CD4-positive, alpha-beta memory T cell (primary cell): ENCODE measurements at regions not wholly inside any gene's neighbourhood (a gene's known extent, or its start where the extent isn't known, plus 50 kb on each side); places are given as distances from the start of the nearest gene placed in this dataset.

Experiments used
- CTCF ChIA-PET: fragments of 350-600 bp; sonication (Branson Sonifier 250); formaldehyde crosslinking; loops from one replicate; lab custom pipeline; 2021; ENCODE audit warnings: inconsistent platforms; ENCODE audit not compliant: partially characterized antibody; lab: Charles Lee
- POLR2A ChIA-PET: fragments of 350-600 bp; sonication (Branson Sonifier 250); formaldehyde crosslinking; loops from one replicate; lab custom pipeline; 2021; ENCODE audit not compliant: partially characterized antibody; lab: Charles Lee
- DNase-seq, 5 donors: peaks; one replicate each; pipeline versions ENCODE4 v3.0.0 to v3.0.0-alpha.2; 2020 to 2022; ENCODE audit warnings: mixed read lengths in 1 of 5
- H3K27ac ChIP-seq: one replicate; pipeline ENCODE4 v1.7.0; 2013; ENCODE audit warnings: low read depth, low read length
- H3K27me3 ChIP-seq: 2 replicates; pipeline ENCODE4 v1.7.0; 2013; ENCODE audit warnings: mild to moderate bottlenecking, low read length, moderate library complexity; ENCODE audit not compliant: insufficient read depth
- H3K36me3 ChIP-seq: 2 replicates; pipeline ENCODE4 v1.7.0; 2013; ENCODE audit warnings: mild to moderate bottlenecking, low read length, moderate library complexity; ENCODE audit not compliant: insufficient read depth
- H3K4me1 ChIP-seq: 2 replicates; pipeline ENCODE4 v1.7.0; 2013; ENCODE audit warnings: mild to moderate bottlenecking, low read length, moderate library complexity; ENCODE audit not compliant: insufficient read depth
- H3K4me3 ChIP-seq, 2 donors: one replicate each; pipeline ENCODE4 v1.7.0; 2013; ENCODE audit warnings: low read length in 2 of 2, mild to moderate bottlenecking in 1 of 2
- H3K9me3 ChIP-seq, 2 donors: one replicate each; pipeline ENCODE4 v1.7.0; 2013; ENCODE audit warnings: low read length in 2 of 2, control low read depth in 1 of 2; ENCODE audit not compliant: control insufficient read depth in 1 of 2
- H3K27ac Mint-ChIP-seq, 7 donors: one replicate each; pipeline ENCODE4 v1.8.0; 2020 to 2021; ENCODE audit warnings: mixed read lengths in 7 of 7, mild to moderate bottlenecking in 6 of 7, inconsistent platforms in 3 of 7, moderate library complexity in 3 of 7
- H3K27me3 Mint-ChIP-seq, 2 donors: one replicate each; pipeline ENCODE4 v1.8.0; 2020 to 2021; ENCODE audit warnings: mixed read lengths in 2 of 2
- H3K36me3 Mint-ChIP-seq, 2 donors: one replicate each; pipeline ENCODE4 v1.8.0; 2020 to 2021; ENCODE audit warnings: mixed read lengths in 2 of 2, inconsistent platforms in 1 of 2, mild to moderate bottlenecking in 1 of 2
- H3K4me1 Mint-ChIP-seq, 4 donors: one replicate each; pipeline ENCODE4 v1.8.0; 2020 to 2021; ENCODE audit warnings: mixed read lengths in 4 of 4, mild to moderate bottlenecking in 1 of 4
- H3K4me3 Mint-ChIP-seq, 8 donors: one replicate each; pipeline ENCODE4 v1.8.0; 2020 to 2021; ENCODE audit warnings: mixed read lengths in 8 of 8, mild to moderate bottlenecking in 7 of 8, moderate library complexity in 6 of 8, inconsistent platforms in 3 of 8
- H3K9me3 Mint-ChIP-seq, 8 donors: one replicate each; pipeline ENCODE4 v1.8.0; 2020 to 2021; ENCODE audit warnings: mixed read lengths in 8 of 8, mild to moderate bottlenecking in 5 of 8, inconsistent platforms in 3 of 8, moderate library complexity in 1 of 8
- intact Hi-C: fragments of 100-400 bp; cut with micrococcal nuclease; formaldehyde crosslinking; loops from one replicate; pipeline ENCODE4 v1.15.1; 2023

- POLR2A ChIA-PET = interaction anchor here (0.7 to 10.8 kb wide), 3 partner anchors 25 to 112 kb away, joined by 3 to 312 read pairs (median 3); no protein-coding TSS in a partner anchor
- Histone ChIP-seq H3K9me3 (no peaks in the 10 kb centered on the region), H3K4me1 (peaks cover 20% of the 10 kb centered on the region), H3K27me3 (no peaks in the 10 kb centered on the region), H3K36me3 (no peaks in the 10 kb centered on the region), H3K4me3 (no peak overlapping the region), H3K27ac (no peak overlapping the region)
- Mint-ChIP-seq H3K36me3 (no peaks in the 10 kb centered on the region), H3K27me3 (no peaks in the 10 kb centered on the region), H3K27ac (peak overlapping the region in 5 of 7 donors; percentile 19 to 84 (median 72)), H3K9me3 (peaks cover 0 to 3% (median 0%) of the 10 kb centered on the region in 8 donors), H3K4me1 (peaks cover 21 to 31% (median 23%) of the 10 kb centered on the region in 4 donors), H3K4me3 (no peak overlapping the region)
- intact Hi-C loops = no loop called here
- CTCF ChIA-PET = no interaction called here
- no peak for DNase-seq
Measured at GRCh38 chr2:136245211-136245610, 127.3 kb upstream of the CXCR4 start.

GRCh38 chr2:136244536-136244885, 126.6 kb upstream of the CXCR4 start:
- Mint-ChIP-seq H3K4me3 (no peak overlapping the region), H3K4me1 (peaks cover 24 to 37% (median 28%) of the 10 kb centered on the region in 4 donors), H3K9me3 (peaks cover 0 to 3% (median 0%) of the 10 kb centered on the region in 8 donors), H3K27ac (peak overlapping the region in 3 of 7 donors; percentile 68 to 89 (median 78)), H3K27me3 (no peaks in the 10 kb centered on the region), H3K36me3 (no peaks in the 10 kb centered on the region)
- Histone ChIP-seq H3K27ac (no peak overlapping the region), H3K27me3 (no peaks in the 10 kb centered on the region), H3K4me3 (no peak overlapping the region), H3K9me3 (no peaks in the 10 kb centered on the region), H3K36me3 (no peaks in the 10 kb centered on the region), H3K4me1 (peaks cover 27% of the 10 kb centered on the region)
- intact Hi-C loops = no loop called here
- ChIA-PET CTCF (interaction anchor here (1.6 kb wide), 1 partner anchor 331 kb away, joined by 4 read pairs; no protein-coding TSS in a partner anchor), POLR2A (interaction anchor here (1.4 to 10.8 kb wide), 2 partner anchors 31 to 111 kb away, joined by 3 to 312 read pairs; no protein-coding TSS in a partner anchor)
- no peak for DNase-seq

- DNase-seq = no peak
- peak overlapping the region in 3 of 7 donors; percentile 15 to 99 (median 27) for H3K27ac Mint-ChIP-seq
- no peak overlapping the region for H3K4me3 ChIP-seq
- no peak overlapping the region for H3K4me3 Mint-ChIP-seq
- peaks cover 0 to 3% (median 0%) of the 10 kb centered on the region in 8 donors for H3K9me3 Mint-ChIP-seq
- peaks cover 33% of the 10 kb centered on the region for H3K4me1 ChIP-seq
- H3K27ac ChIP-seq = no peak overlapping the region
- intact Hi-C loops = no loop called here
- no peaks in the 10 kb centered on the region for H3K36me3 ChIP-seq
- no peaks in the 10 kb centered on the region for H3K27me3 ChIP-seq
- H3K9me3 ChIP-seq = no peaks in the 10 kb centered on the region
- ChIA-PET CTCF (interaction anchor here (0.7 to 1.8 kb wide), 5 partner anchors 108 to 330 kb away, joined by 3 to 6 read pairs (median 4); no protein-coding TSS in a partner anchor), POLR2A (interaction anchor here (0.6 to 10.8 kb wide), 9 partner anchors 11 to 295 kb away, joined by 3 to 312 read pairs (median 8); partner anchors contain the start of gene CXCR4)
- H3K27me3 Mint-ChIP-seq = no peaks in the 10 kb centered on the region
- peaks cover 31 to 43% (median 34%) of the 10 kb centered on the region in 4 donors for H3K4me1 Mint-ChIP-seq
- H3K36me3 Mint-ChIP-seq = no peaks in the 10 kb centered on the region
Measured at GRCh38 chr2:136243638-136244535, 125.9 kb upstream of the CXCR4 start.

- Mint-ChIP-seq H3K27me3 (no peaks in the 10 kb centered on the region), H3K36me3 (no peaks in the 10 kb centered on the region), H3K4me1 (peaks cover 37 to 54% (median 43%) of the 10 kb centered on the region in 4 donors), H3K9me3 (peaks cover 0 to 3% (median 0%) of the 10 kb centered on the region in 8 donors), H3K4me3 (peak overlapping the region in 6 of 8 donors; percentile 12 to 66 (median 50)), H3K27ac (peak overlapping the region; percentile 82 to 99 (median 91))
- ChIA-PET POLR2A (interaction anchor here (0.6 to 10.8 kb wide), 12 partner anchors 12 to 294 kb away, joined by 3 to 312 read pairs (median 6); partner anchors contain the start of gene CXCR4), CTCF (interaction anchor here (0.7 to 2.9 kb wide), 10 partner anchors 10 to 329 kb away, joined by 3 to 10 read pairs (median 4); no protein-coding TSS in a partner anchor)
- Histone ChIP-seq H3K4me3 (no peak overlapping the region), H3K4me1 (peaks cover 44% of the 10 kb centered on the region), H3K36me3 (no peaks in the 10 kb centered on the region), H3K27ac (no peak overlapping the region), H3K9me3 (no peaks in the 10 kb centered on the region), H3K27me3 (no peaks in the 10 kb centered on the region)
- intact Hi-C loops = no loop called here
- DNase-seq = peak; percentile 28 to 60 (median 42)
Measured at GRCh38 chr2:136242687-136243277, 124.8 kb upstream of the CXCR4 start.

GRCh38 chr2:136242100-136242499, 124.2 kb upstream of the CXCR4 start:
- POLR2A ChIA-PET = interaction anchor here (1.0 to 10.8 kb wide), 10 partner anchors 13 to 282 kb away, joined by 3 to 312 read pairs (median 7); partner anchors contain the start of gene CXCR4
- peak overlapping the region; percentile 82 to 99 (median 91) for H3K27ac Mint-ChIP-seq
- no peaks in the 10 kb centered on the region for H3K36me3 Mint-ChIP-seq
- Histone ChIP-seq H3K9me3 (no peaks in the 10 kb centered on the region), H3K27me3 (no peaks in the 10 kb centered on the region), H3K4me3 (no peak overlapping the region), H3K36me3 (no peaks in the 10 kb centered on the region), H3K27ac (no peak overlapping the region), H3K4me1 (peaks cover 51% of the 10 kb centered on the region)
- peak overlapping the region in 3 of 8 donors; percentile 57 to 66 (median 63) for H3K4me3 Mint-ChIP-seq
- H3K9me3 Mint-ChIP-seq = peaks cover 0 to 3% (median 0%) of the 10 kb centered on the region in 8 donors
- intact Hi-C loops = no loop called here
- peaks cover 40 to 61% (median 48%) of the 10 kb centered on the region in 4 donors for H3K4me1 Mint-ChIP-seq
- CTCF ChIA-PET = interaction anchor here (0.7 to 2.9 kb wide), 7 partner anchors 10 to 134 kb away, joined by 3 to 10 read pairs (median 4); no protein-coding TSS in a partner anchor
- no peaks in the 10 kb centered on the region for H3K27me3 Mint-ChIP-seq
- no peak for DNase-seq

- H3K4me3 Mint-ChIP-seq = peak overlapping the region; percentile 5 to 75 (median 36)
Measured at GRCh38 chr2:136239079-136239685, 121.2 kb upstream of the CXCR4 start.

More at GRCh38 chr2:136239079-136239685, 121.2 kb upstream of the CXCR4 start:
- Mint-ChIP-seq H3K27ac (peak overlapping the region; percentile 73 to 99 (median 95)), H3K27me3 (no peaks in the 10 kb centered on the region), H3K4me1 (peaks cover 42 to 66% (median 54%) of the 10 kb centered on the region in 4 donors), H3K36me3 (no peaks in the 10 kb centered on the region), H3K9me3 (peaks cover 0 to 3% (median 0%) of the 10 kb centered on the region in 8 donors)
- intact Hi-C loops = loop anchor here (1.0 to 5.0 kb wide), 4 partner anchors 88 to 322 kb away; no protein-coding TSS in a partner anchor
- CTCF ChIA-PET = interaction anchor here (1.0 to 4.2 kb wide), 11 partner anchors 8 to 291 kb away, joined by 3 to 22 read pairs (median 4); partner anchors contain the start of gene CXCR4
- Histone ChIP-seq H3K27ac (peak overlapping the region; percentile 39), H3K36me3 (no peaks in the 10 kb centered on the region), H3K4me3 (no peak overlapping the region), H3K9me3 (no peaks in the 10 kb centered on the region), H3K27me3 (no peaks in the 10 kb centered on the region), H3K4me1 (peaks cover 51% of the 10 kb centered on the region)
- POLR2A ChIA-PET = interaction anchor here (0.7 to 10.8 kb wide), 33 partner anchors 9 to 290 kb away, joined by 3 to 312 read pairs (median 6); partner anchors contain the start of genes CXCR4 and DARS1
- DNase-seq = no peak
